ENCODE measurements at regions not wholly inside any gene's neighbourhood (a gene's known extent, or its start where the extent isn't known, plus 50 kb on each side); places are given as distances from the start of the nearest gene placed in this dataset.
A peak's percentile ranks its signal among the peaks of the same experiment; 100 is the strongest.

DNA sequence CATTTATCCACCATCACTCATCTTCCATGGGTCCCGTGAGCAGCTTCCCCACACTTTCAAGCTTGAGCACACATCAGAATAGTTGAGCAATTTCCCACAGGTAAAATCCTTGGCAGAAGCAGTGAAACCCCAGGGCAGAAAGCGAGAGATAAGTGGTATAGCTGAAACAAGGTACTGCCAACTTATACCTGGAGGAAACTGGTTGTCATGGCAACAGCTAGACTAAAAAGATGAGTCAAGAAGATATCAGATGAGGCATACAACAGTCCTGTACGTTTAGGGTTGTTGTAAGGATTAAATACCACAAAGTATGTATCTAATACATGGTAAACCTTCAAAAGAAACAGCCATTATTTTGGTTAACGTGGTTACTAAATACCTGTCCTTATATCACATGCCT is 66.9 kb upstream of the PHOX2B start:
- H3K27ac ChIP-seq = no peak overlapping the region
- no peaks in the 10 kb centered on the region for H3K9me3 ChIP-seq
- H3K27me3 ChIP-seq = peaks cover 0 to 37% (median 4%) of the 10 kb centered on the region in 9 donors
- H3K36me3 ChIP-seq = no peaks in the 10 kb centered on the region
- no peak for ATAC-seq
- no peak overlapping the region for H3K4me3 ChIP-seq
- TF ChIP-seq POLR2A (IDR thresholded peaks at IDR 0.05) = no peak
- TF ChIP-seq, protein P1, sequence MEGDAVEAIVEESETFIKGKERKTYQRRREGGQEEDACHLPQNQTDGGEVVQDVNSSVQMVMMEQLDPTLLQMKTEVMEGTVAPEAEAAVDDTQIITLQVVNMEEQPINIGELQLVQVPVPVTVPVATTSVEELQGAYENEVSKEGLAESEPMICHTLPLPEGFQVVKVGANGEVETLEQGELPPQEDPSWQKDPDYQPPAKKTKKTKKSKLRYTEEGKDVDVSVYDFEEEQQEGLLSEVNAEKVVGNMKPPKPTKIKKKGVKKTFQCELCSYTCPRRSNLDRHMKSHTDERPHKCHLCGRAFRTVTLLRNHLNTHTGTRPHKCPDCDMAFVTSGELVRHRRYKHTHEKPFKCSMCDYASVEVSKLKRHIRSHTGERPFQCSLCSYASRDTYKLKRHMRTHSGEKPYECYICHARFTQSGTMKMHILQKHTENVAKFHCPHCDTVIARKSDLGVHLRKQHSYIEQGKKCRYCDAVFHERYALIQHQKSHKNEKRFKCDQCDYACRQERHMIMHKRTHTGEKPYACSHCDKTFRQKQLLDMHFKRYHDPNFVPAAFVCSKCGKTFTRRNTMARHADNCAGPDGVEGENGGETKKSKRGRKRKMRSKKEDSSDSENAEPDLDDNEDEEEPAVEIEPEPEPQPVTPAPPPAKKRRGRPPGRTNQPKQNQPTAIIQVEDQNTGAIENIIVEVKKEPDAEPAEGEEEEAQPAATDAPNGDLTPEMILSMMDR (IDR thresholded peaks at IDR 0.05) = no peak
- no peak for DNase-seq
- intact Hi-C loops (cut with DNase I) = loop anchor here in 5 of 10 donors (2.0 to 10.0 kb wide), 3 partner anchors 121 to 123 kb away; no protein-coding TSS in a partner anchor
- 69 to 84% (median 82%) methylated on average over 4 of the region's 4 CpGs for WGBS, 4 donors
- H3K4me1 ChIP-seq = no peaks in the 10 kb centered on the region

DNA sequence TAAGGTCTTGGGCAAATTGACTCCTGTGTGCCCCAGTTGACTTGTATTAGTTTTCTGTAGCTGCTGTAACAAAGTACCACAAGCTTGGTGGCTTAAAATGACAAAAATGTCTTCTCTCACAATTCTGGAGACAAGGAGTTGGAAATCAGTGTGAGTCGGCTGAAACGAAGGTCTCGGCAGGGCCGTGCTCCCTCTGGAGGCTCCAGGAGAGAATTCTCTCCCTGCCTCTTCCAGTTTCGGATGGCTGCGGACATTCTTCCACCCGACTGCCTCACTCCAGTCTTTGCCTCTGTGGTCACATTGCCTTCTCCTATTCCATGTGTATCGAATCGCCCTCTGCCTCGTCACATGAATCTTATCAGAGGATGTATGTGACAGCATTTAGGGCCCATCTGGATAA is 66.0 kb upstream of the PHOX2B start:
- TF ChIP-seq, protein P1 (IDR thresholded peaks at IDR 0.05) = peak; percentile 8 to 55 (median 36)
- TF ChIP-seq POLR2A (IDR thresholded peaks at IDR 0.05) = no peak
- ATAC-seq = peak in 1 of 4 donors; percentile 56
- Histone ChIP-seq H3K4me3 (no peak overlapping the region), H3K27ac (no peak overlapping the region), H3K9me3 (no peaks in the 10 kb centered on the region), H3K36me3 (no peaks in the 10 kb centered on the region), H3K4me1 (no peaks in the 10 kb centered on the region), H3K27me3 (peaks cover 0 to 37% (median 3%) of the 10 kb centered on the region in 9 donors)
- WGBS, 4 donors = 22 to 48% (median 42%) methylated on average over 10 of the region's 10 CpGs
- DNase-seq = peak in 1 of 5 donors; percentile 25
- intact Hi-C loops (cut with DNase I) = loop anchor here in 7 of 10 donors (2.0 to 10.0 kb wide), 3 partner anchors 120 to 122 kb away; no protein-coding TSS in a partner anchor

DNA sequence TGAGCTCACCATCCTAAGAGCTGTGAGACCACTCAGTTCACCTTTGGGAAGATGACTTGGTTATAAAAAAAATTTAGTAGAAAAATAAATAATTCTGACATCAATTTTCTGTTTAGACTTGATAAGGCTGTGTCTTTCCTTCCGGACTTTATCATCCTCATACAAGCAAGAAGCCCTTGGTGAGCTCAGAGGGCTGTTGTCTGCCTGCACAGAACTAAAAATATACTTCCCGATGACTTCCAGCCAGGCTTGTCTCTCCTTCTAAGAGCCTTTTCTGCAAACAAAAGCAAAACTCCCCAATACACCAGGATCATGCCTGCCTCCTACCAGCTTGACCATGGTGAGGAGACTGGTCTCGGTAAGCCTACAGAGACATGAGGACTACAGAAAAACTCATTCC is 58.3 kb upstream of the PHOX2B start:
- Histone ChIP-seq H3K4me3 (no peak overlapping the region), H3K4me1 (peaks cover 0 to 11% (median 0%) of the 10 kb centered on the region in 12 donors), H3K9me3 (no peaks in the 10 kb centered on the region), H3K27me3 (peaks cover 0 to 18% (median 0%) of the 10 kb centered on the region in 9 donors), H3K36me3 (no peaks in the 10 kb centered on the region), H3K27ac (no peak overlapping the region)
- intact Hi-C loops (cut with DNase I) = no loop called here
- peak in 1 of 4 donors; percentile 44 for ATAC-seq
- WGBS, 4 donors = 22 to 50% (median 37%) methylated on average over 3 of the region's 3 CpGs
- no peak for DNase-seq
- TF ChIP-seq POLR2A (IDR thresholded peaks at IDR 0.05) = no peak
- TF ChIP-seq, protein P1 (IDR thresholded peaks at IDR 0.05) = no peak

DNA sequence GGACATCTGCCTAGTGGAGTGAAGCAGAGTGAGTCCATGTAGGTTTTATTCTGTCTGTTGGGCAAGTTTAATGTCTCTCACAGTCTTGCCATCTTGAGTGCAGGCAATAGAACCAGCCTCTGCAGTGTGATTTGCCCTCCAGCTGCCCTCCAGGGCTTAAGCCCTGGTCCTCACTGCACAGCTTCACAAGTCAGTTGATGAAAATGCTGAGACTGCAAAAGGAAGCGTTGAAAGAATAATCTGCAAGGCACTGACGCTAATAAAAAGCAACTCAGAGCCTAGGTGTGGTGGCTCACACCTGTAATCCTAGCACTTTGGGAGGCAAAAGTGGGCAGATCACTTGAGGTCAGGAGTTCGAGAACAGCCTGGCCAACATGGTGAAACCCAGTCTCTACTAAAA is 54.1 kb upstream of the PHOX2B start:
- TF ChIP-seq POLR2A (IDR thresholded peaks at IDR 0.05) = no peak
- TF ChIP-seq, protein P1 (IDR thresholded peaks at IDR 0.05) = no peak
- peaks cover 0 to 11% (median 0%) of the 10 kb centered on the region in 12 donors for H3K4me1 ChIP-seq
- no peaks in the 10 kb centered on the region for H3K36me3 ChIP-seq
- no peak for ATAC-seq
- no peak overlapping the region for H3K4me3 ChIP-seq
- H3K9me3 ChIP-seq = no peaks in the 10 kb centered on the region
- peaks cover 0 to 17% (median 0%) of the 10 kb centered on the region in 9 donors for H3K27me3 ChIP-seq
- DNase-seq = no peak
- 74 to 89% (median 84%) methylated on average over 3 of the region's 3 CpGs for WGBS, 4 donors
- H3K27ac ChIP-seq = no peak overlapping the region
- intact Hi-C loops (cut with DNase I) = no loop called here
